Adrenal gland (tissue), 5 donors: ENCODE measurements at regions not wholly inside any gene's neighbourhood (a gene's known extent, or its start where the extent isn't known, plus 50 kb on each side); places are given as distances from the start of the nearest gene placed in this dataset.

Source experiments
- CTCF ChIP-seq, 6 experiments: fragments of 450-650 bp in 4 of 6; fragments of 200-600 bp in 2 of 6; sonication (generic) in 1 of 6; IDR thresholded peaks; 1 replicate in 5 of 6; 2 replicates in 1 of 6; pipeline versions ENCODE4 v1.5.1 to v1.8.0; 2016 to 2021; ENCODE audit warnings: antibody characterized with exemption in 6 of 6, mild to moderate bottlenecking in 2 of 6, moderate library complexity in 1 of 6
- POLR2A ChIP-seq, 2 donors: fragments of 450-650 bp; IDR thresholded peaks; one replicate each; pipeline ENCODE4 v1.6.1; 2017; ENCODE audit warnings: antibody characterized with exemption in 2 of 2, mild to moderate bottlenecking in 2 of 2, moderate library complexity in 1 of 2
- donor health status: DM: no; HTN: no; CAD: no.

- no peak for TF ChIP-seq POLR2A (IDR thresholded peaks at IDR 0.05)
- TF ChIP-seq CTCF (IDR thresholded peaks at IDR 0.05), result no peak
Measured at GRCh38 chr12:19896534-19896933, 457.2 kb downstream of the AEBP2 start.
